CD4-positive, alpha-beta T cell treated with Interleukin-17A for 4 hours (primary cell): ENCODE measurements at regions not wholly inside any gene's neighbourhood (a gene's known extent, or its start where the extent isn't known, plus 50 kb on each side); places are given as distances from the start of the nearest gene placed in this dataset.

Experiments used
- DNase-seq: peaks from one replicate; pipeline ENCODE4 v3.0.0-alpha.2; 2020; ENCODE audit warnings: mixed read lengths

DNA sequence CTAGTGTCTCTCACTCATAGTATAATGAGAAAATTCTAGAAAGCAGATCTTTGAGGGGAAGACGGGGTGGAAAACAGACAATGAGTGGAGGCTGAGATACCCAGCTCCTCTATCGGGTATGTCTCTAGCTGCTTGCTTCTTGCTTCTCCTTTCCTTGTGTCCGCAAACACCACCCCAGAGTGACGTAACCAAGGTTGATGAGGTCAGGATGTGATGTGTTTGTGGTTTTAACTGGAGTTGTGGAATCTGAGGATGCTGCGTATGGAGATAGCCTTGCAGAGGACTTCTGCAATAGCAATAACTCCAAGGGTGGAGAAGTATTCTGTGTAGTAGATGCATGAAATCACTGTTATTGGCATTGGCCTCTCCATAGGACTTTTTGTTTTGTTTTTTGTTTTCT, 132.7 kb upstream of the IFNGR1 start:
- no peak for DNase-seq

DNA sequence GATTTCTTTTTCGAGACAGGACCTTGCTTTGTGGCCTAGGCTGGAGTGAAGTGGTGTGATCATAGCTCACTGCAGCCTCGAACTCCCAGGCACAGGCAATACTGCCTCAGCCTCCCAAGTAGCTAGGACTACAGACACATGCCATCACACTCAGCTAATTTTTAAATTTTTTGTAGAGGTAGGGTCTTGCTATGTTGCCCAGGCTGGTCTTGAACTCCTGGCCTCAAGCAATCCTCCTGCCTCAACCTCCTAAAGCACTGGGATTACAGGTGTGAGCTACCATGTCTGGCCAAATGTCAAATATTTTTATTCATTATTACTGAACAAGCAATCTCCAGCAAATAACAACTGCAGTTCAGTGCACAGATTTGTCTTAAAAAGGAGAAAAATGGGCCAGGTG, 131.7 kb upstream of the IFNGR1 start:
- no peak for DNase-seq

DNA sequence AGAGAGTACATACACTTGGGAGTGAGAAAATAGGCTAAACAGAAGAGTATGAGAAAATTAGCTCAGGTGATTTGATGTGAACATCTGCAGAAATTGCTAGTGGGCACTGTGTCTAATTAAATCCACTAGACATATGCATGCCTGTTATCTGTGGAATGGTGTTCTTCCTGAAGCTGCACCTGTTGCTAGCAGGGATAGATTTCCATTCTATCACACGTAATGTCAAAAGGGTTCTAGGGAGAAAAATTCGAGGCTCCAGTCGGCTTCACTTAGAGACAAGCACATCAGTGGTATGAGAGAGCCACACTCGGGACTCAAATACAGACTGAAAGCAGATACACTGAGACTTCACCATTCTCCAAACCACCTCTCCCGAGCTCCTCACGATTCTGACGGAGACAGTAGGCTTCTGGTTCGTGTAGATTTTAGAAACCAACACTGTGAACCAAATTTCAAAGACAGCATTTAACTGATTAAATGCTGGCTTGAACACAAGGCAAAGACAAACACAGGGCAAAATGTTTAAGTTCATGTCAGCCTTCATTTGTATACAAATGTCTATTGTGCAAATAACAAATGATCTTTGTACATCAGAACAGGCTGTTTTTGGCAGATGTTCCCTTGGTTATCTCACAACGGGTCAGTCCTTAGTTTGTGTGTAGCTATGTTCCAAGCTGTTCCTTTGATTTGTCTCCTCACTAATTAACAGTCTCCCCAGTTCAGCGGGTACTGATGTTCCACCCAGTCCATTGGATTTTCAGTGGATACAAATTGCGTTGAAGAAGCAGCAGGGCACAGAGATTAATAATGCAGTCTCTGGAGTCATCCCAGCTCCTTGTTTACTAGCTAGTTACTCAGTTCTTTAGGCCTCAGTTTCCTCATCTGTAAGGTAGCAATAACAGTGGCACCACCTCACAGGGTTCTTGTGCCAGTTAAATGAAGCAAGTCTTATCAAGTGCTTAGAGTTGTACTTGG, 131.0 kb upstream of the IFNGR1 start:
- no peak for DNase-seq

DNA sequence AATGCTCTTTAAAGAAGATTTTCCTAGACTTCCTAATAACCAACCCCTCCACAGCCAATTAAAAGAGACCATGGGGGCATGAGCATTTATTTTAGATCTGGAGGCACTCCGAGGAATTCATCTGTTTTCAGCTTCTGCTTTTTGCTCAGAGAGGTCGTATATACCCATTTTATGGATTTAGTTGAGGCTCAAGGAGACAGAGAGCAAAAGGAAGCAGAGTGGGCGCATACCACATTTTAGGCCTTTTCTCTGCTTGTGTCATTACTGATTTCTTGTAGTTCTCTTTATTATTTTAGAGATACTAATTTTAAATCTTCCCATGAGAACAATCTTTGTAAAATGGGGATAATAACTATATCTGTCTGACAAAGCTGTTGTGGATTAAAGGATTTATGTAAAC, 129.6 kb upstream of the IFNGR1 start:
- DNase-seq: no peak

DNA sequence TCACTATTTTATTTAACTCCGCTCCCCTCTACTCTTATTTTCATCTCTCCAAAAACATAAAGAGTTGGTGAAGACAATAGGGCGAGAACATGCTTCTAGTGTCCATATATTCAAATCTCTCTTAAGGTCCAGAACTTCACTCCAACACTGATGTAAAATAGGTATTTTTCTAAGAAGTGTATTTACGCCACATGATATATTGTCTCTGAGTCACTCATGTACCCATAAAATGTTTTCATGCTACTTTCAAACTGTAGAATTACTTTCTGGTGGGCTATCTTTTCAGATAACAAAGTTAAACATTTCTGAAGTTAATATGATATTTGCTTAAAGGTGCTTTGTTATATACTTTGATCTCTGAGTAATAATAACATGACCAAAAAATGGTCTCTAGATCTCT, 124.1 kb upstream of the IFNGR1 start:
- no peak for DNase-seq

DNA sequence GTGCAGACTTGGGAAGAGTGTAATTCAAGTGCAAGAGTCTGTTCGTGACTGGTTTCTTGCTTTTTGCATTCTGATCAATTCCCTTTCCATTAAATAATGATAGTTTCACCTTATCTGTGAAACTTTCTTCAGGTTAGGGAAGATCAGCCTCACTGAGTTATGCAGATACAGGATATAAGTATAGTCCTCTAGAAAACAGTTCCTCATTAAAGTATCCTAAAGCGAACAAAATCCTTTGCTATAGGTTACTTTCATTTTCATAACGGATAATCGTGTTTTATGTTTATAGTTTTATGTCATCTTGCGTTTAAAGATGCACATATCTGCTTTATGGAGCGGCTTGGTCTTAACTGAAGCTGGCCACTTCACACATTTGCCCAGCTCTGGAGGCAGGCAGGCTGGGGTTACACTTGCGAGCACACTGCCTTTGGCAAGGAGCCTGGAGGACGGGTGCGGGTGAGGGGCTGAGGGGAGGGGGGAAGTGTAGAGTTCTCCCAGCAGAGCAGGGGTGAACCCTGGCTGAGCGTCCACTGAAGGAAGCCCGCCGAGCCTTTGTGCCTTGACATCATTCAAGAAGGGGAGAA, 123.5 kb upstream of the IFNGR1 start:
- DNase-seq: peak; percentile 34

DNA sequence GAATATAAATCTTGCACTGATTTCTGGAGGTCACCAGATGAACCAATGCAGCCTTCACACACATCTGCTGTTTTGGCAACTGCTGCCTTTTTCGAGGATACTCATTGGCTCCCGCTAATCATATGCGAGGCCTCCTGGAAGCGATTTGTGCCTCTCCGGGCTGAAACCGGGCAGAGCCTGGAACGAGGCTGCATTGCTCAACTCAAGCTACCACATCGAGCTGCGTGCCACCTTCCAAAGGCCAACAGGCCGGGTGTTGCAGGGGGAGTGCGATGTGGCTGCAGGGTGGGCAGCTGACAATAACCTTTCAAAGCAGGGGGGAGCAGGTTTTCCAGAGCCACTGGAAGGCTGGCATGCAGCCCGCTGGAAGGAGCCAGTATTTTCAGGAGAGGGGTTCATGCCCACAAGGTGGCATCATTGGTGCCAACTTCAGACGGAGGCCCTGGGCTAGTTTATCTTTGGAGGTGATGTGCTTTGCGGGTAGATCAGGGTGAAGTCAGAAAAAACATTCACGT, 122.6 kb upstream of the IFNGR1 start:
- peak; percentile 73 for DNase-seq

DNA sequence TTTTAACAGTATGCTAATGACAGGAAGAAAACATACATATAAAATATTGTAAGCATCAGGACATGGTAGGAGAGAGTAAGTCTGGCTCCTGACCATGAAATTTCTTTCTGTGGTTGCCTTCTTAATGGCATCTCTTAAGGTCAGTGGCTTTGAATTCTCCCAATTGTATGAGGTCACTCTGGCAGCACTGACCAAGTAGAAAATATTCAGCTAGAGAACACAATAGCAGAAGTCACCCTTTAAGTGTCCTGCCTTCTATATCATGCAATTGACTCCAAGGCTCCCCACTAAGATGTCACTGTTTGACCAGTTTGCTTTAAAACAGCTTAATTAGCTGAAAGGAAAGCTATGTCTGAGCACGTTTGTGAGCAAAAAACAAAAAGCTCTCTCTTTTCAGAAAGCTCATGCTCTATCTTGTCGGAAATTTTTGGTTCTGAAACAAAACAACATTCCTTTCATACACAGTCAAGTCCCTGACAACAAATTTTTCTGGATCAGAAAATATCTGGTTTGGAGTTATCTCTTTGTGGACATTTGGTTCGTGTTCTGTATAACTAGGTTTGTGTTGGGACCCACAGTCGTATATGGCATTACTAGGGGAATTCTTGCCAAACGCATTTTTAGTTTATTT, 120.9 kb upstream of the IFNGR1 start:
- DNase-seq: no peak

DNA sequence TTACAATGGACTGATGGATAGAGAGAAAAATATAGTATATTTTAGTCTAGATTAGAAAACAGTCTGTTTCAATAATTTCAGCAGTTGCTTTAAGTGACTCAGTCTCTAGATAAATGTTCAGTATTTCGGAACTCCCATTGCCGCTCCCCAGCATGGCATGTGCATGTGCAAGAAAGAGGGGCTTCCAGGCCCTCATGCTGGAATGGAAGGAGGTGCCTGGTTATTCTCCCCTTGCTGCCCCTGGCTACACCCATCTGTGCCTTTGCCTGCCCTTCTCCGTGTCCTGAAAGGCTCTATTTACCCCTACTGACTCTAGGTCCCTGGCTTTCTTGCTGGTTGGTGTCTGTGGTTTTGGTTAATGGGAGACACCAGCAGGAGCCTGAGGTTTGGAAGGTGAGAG, 115.7 kb upstream of the IFNGR1 start:
- no peak for DNase-seq

DNA sequence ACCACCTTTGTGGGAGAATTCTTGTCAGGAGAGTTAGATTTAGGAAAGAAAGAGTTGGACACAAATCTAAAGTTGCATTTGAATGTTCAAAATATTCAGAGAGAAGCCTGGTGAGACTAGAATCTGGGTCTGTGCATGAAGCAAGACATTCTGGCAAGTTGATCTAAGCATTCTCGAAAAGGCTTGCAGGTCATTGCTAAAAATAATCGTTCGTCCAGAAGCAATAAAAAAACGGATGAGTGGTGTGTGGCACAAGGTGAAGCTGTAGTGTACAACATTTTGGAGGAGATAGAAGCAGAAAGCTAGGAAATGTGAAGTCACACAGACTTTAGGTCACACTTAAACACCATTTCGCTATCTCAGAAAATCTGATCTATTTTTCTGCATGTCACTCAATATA, 114.9 kb upstream of the IFNGR1 start:
- DNase-seq: no peak

DNA sequence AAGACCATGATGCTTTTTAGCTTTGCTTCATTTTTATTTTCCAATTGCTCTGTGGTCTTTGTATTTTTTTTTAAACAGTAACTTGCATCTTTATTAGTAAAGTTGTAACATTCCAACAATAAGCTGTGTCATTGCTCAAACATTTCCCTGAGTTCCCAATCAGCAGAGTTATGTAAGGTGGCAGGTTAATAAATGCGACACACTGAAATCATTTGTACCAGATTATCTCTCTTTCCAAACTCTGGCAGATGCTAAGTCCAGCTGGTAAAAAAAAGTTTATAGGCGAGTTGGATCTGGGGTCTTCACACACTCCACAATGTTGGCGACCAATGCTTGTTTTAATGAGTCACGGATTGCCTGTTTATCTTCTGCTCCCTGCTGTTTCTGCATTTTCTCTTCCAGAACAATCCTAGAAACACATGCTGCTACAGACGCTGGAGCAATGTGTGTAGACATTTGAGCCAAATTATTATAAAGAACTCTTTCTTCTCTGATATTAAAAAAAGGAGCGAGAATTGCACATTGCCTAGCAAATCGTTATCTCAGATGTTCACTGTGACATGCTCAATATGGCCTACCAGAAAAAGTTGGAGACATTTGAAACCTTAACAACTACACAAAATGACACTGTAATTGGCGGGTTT, 113.6 kb upstream of the IFNGR1 start:
- no peak for DNase-seq

DNA sequence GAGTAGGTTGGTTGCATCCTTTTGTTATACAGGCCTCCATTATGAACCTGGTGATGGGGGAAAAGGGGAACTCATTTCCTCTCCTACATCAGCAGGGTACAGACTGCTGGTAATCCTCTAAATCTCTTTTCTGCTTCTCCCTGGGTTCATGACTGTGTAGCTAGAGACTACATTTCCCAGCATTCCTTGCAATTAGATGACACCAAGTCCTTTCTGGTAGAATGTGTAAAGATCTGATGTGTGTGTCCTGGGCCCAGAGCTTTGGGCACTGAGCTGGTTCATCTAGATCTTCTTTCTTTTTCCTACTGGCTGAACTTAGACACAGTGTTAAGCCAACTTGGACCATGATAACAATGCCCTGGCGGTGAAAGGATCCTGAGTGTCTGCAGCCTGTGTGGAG, 104.7 kb upstream of the IFNGR1 start:
- DNase-seq: no peak

DNA sequence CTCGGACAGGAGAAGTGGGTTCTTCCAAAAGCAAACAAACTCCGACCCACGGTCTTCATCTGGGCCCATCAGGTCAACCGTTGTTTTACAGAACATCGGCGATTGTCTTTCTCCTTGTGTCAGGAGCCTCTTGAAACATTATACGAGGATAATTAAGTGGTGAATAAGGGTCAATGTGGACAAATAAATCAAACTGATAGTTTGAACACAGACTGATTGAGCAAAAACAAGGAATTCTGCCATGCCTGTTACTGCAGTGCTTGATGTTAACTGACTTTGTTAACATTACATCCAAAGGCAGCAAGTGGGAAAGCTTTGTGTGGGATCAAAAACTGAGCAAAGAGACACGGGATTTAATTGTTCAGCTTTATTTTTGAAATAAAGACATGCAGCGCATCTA, 101.1 kb upstream of the IFNGR1 start:
- DNase-seq: no peak

DNA sequence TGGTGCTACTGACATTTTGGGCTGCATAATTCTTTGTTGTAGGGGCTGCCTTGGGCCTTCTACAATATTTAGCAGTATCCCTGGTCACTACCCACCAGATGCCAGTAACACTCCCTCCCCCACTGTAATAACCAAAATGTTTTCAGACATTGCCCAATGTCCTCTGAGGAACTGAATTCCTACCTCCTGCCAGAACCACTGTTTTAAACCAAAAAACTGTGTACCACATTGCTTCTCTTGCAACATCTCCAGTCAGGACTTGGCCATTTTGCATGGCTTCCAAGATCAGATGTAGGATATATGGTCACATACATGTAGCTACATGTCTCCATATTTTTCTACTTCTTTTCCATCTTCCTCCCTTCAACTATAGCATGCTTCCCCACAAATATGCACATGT, 97.4 kb upstream of the IFNGR1 start:
- no peak for DNase-seq

DNA sequence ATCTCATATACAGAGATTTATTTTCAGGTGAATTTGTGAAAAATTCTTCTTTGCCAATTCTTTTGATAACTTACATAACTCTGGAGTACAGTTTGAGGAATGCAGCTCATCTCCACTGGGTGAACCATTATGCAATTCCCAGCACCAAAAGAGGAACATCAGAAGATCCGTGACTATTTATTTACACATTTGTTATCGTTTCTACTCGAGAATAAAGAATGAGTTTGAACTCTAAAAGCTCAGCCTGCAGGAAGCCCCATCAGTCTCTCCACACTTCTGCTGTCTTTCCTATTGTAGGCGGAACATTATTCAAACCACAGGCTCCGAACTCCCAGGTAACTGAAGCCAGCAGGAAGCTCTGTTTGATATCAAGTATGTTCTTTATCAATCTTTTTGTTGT, 95.9 kb upstream of the IFNGR1 start:
- no peak for DNase-seq

DNA sequence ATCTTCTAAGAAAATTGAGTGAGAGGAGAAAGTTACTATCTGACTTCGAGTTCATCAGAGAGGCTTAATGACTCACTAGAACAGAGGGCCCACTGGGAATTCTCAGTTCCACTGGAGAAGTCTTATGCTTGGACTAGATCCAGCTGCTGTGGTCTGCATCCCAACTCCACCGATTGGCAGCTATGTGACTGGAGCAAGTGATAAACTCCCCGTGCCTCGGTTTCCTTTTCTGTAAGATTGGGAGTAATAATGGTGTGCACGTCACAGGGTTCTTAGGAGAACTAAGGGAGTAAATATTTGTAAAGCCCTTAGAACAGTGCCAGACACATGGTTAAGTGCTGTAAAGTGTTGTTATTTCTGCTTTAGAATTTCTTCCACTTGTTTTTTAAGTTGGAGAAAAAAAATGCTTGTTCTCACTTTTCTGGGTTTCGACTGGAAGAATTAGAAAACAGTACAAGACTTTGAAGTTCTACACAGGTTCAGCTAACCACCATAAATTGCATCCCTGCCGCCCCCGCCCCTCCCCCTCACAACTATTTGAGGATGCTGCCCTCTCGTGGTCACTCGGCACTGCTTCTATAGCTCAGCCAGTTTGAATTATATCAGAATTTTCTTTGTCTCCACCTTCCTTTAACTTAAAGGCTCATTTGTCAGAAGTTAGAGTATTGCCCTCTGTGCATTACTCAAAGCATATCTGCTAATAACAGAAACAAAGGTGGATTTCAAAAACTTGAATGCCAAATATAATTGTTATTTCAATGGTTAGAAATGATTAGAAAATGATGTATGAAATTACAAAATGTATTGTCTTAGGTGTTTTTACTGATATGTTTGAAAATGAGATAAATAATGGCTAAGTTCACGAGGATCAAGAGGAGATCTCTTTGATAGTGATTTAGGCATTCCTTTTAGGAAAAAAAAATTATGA, 95.0 kb upstream of the IFNGR1 start:
- DNase-seq: peak; percentile 84

DNA sequence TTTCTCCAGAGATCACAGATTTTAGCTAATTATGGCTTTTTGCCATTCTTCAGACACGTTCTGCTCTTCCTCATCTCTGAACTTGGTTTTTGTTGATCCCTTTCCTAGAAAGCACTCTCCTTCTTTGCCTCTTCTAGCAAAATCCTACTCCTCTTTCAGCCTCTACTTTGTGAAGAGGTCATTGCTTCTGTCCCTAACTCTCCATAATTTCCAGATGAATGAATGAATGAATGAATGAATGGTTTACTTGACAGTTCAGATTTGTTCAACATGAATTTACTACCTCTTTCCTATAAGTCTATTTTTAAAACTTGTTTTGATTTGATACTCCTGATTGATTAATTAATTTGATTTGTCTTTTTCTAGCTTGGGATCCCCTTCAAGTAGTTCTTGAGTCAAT, 94.0 kb upstream of the IFNGR1 start:
- no peak for DNase-seq

DNA sequence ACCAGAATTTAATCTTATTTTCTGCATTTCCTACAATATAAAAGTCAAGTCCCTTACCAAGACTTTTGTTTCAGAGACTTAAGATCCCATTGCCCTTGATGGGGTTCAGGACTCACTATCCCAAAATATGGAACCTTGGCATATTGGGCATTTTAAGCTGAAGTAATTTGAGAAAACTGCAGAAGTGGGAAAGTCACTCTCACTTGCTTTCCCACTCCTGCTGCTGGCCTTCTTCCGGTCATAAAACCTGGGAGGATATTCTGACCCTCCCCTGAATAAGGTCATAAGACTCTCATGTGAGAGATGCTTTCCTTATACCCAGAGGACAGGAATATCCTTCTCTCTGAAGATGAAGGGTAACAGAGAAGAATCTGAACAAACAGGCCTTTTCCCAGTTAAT, 92.8 kb upstream of the IFNGR1 start:
- DNase-seq: no peak

DNA sequence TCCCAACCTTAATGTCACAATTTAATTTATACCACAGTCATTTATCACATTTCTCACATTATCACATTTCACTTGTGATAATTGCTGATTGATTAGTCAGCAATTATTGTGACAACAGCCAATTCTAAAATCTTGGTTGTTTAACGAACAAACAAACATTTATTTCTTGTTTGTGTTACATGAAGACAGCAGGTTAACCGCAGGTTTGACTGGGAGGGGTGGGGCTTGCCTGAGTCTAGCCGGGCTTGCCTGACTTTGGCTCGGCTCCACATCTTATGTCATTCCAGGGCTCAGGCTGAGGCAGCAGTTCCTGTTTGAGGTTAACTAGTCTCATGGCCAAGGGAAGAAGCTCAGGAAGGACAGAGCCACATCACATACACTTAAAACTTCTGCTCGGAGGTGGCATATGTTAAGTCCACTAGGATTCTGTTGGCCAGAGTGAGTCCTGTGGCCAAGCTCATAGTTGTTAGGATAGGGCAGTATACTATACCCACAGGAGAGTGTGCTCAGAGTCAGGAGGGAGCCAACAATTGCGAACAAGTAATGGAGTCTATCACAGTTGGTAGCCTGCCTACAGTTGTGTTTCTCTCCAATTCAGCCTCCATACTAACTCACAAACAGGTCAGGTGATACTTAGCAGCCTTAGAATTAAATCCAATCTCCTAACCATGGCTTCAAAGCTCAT, 90.0 kb upstream of the IFNGR1 start:
- peak; percentile 41 for DNase-seq

DNA sequence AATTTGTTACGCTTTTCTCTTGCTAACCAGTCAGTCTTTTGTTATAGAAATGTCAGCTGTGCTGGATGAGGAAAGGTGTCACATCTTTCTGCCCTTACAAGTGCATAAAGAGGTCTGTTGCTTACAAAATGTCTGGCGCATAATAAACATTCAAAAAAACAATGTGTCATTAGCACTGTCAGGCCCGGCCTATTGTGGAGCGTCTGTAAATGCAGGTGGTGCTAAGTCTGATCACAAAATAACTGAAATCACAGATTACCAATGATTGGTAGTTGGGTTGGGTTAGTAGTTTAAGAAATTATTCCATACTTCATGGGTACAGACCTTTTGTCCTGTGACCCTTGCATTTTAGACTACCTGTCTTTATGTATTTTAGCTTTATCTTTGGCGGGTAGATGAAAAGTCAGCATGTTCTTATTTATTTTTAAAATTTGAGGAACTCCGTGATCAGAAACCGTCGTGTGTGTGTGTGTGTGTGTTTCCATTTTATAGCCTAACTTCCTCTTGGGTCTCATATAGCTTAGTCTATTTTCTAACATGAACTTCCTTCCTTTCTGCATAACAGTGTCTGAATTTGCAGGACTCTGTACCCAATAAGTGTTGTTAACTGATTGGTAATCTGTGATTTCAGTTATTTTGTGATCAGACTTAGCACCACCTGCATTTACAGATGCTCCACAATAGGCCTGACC, 88.1 kb upstream of the IFNGR1 start:
- no peak for DNase-seq

DNA sequence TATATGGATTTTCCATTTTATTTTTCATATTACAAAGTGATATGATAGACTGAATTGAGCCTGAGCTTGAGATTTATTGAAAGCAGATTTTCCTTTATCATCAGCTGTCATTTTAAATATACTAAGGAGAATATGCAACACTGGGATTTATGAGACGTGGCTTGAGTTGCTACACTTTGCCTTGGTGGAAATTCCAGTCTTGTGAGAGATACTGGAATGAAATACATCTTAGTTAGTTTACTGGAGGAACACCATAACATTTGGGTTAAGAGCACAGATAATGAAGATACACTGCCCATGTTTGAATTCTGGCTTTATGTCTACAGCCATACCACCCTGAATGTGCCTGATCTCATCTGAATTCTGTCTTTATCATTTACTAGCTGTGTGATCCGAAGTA, 86.5 kb upstream of the IFNGR1 start:
- DNase-seq: no peak
